Neural cell (in vitro differentiated cells): ENCODE measurements at regions not wholly inside any gene's neighbourhood (a gene's known extent, or its start where the extent isn't known, plus 50 kb on each side); places are given as distances from the start of the nearest gene placed in this dataset.

Source experiments
- EP300 ChIP-seq: fragments of 450-650 bp; conservative IDR thresholded peaks from 2 replicates; pipeline ENCODE4 v1.6.1; 2014; ENCODE audit warnings: antibody characterized with exemption, mild to moderate bottlenecking, moderate library complexity; ENCODE audit not compliant: poor library complexity, severe bottlenecking
- EZH2 ChIP-seq: fragments of 200-600, 300-800 bp; shearing (Covaris generic), sonication (generic); IDR thresholded peaks from 2 replicates; pipeline ENCODE4 v1.6.1; 2014; ENCODE audit warnings: antibody characterized with exemption, low read length, borderline replicate concordance, mild to moderate bottlenecking; ENCODE audit not compliant: insufficient read depth, poor library complexity, severe bottlenecking
- POLR2AphosphoS5 ChIP-seq: IDR thresholded peaks from 2 replicates; pipeline ENCODE4 v1.6.1; 2012
- TAF1 ChIP-seq: IDR thresholded peaks from 2 replicates; pipeline ENCODE4 v1.6.1; 2012; ENCODE audit warnings: low read depth
- TF ChIP-seq, protein P1 (sequence below): fragments of 450-650 bp; IDR thresholded peaks from 2 replicates; pipeline ENCODE4 v1.5.1; 2014; ENCODE audit warnings: antibody characterized with exemption, mild to moderate bottlenecking, moderate library complexity; ENCODE audit not compliant: poor library complexity, severe bottlenecking
- TF ChIP-seq, protein P2 (sequence below): IDR thresholded peaks from 2 replicates; pipeline ENCODE4 v1.6.1; 2012; ENCODE audit warnings: borderline replicate concordance

DNA sequence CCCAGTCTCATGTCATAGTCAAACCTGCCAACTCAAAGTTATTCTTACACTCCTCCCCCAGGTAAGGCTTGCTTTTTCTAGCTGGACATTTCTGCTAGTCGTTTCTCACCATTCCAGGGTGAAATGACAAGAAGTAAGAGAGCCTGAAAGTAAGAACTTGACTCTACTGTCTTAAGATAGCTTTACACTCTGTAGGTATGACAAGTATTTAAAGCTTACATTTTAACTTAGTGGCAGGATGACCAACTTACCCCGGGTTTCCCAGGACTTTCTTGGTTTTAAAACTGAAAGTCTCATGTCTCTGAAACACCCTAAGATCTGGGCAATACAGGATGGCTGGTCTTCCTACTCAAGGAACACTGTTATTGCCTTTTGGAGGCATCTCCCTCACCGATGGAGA is 67.5 kb upstream of the PIK3R1 start:
- TF ChIP-seq, protein P1, sequence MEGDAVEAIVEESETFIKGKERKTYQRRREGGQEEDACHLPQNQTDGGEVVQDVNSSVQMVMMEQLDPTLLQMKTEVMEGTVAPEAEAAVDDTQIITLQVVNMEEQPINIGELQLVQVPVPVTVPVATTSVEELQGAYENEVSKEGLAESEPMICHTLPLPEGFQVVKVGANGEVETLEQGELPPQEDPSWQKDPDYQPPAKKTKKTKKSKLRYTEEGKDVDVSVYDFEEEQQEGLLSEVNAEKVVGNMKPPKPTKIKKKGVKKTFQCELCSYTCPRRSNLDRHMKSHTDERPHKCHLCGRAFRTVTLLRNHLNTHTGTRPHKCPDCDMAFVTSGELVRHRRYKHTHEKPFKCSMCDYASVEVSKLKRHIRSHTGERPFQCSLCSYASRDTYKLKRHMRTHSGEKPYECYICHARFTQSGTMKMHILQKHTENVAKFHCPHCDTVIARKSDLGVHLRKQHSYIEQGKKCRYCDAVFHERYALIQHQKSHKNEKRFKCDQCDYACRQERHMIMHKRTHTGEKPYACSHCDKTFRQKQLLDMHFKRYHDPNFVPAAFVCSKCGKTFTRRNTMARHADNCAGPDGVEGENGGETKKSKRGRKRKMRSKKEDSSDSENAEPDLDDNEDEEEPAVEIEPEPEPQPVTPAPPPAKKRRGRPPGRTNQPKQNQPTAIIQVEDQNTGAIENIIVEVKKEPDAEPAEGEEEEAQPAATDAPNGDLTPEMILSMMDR, result no peak
- TF ChIP-seq EP300 (no peak), POLR2AphosphoS5 (no peak), EZH2 (no peak), TAF1 (no peak)
- TF ChIP-seq, protein P2, sequence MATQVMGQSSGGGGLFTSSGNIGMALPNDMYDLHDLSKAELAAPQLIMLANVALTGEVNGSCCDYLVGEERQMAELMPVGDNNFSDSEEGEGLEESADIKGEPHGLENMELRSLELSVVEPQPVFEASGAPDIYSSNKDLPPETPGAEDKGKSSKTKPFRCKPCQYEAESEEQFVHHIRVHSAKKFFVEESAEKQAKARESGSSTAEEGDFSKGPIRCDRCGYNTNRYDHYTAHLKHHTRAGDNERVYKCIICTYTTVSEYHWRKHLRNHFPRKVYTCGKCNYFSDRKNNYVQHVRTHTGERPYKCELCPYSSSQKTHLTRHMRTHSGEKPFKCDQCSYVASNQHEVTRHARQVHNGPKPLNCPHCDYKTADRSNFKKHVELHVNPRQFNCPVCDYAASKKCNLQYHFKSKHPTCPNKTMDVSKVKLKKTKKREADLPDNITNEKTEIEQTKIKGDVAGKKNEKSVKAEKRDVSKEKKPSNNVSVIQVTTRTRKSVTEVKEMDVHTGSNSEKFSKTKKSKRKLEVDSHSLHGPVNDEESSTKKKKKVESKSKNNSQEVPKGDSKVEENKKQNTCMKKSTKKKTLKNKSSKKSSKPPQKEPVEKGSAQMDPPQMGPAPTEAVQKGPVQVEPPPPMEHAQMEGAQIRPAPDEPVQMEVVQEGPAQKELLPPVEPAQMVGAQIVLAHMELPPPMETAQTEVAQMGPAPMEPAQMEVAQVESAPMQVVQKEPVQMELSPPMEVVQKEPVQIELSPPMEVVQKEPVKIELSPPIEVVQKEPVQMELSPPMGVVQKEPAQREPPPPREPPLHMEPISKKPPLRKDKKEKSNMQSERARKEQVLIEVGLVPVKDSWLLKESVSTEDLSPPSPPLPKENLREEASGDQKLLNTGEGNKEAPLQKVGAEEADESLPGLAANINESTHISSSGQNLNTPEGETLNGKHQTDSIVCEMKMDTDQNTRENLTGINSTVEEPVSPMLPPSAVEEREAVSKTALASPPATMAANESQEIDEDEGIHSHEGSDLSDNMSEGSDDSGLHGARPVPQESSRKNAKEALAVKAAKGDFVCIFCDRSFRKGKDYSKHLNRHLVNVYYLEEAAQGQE, result no peak
